DOHH2 (cell line): ENCODE measurements at regions not wholly inside any gene's neighbourhood (a gene's known extent, or its start where the extent isn't known, plus 50 kb on each side); places are given as distances from the start of the nearest gene placed in this dataset.

ENCODE experiments used
- H3F3A ChIP-seq: fragments of 200-600 bp; sonication (generic), shearing (Covaris generic); 2 replicates; pipeline ENCODE4 v1.6.0; 2016; ENCODE audit warnings: antibody characterized with exemption, mild to moderate bottlenecking; ENCODE audit not compliant: control insufficient read depth, insufficient read depth
- H3K27ac ChIP-seq: fragments of 200-600 bp; sonication (generic); 2 replicates; pipeline ENCODE4 v1.5.1; 2014; ENCODE audit warnings: low read depth, mild to moderate bottlenecking, low read length, moderate library complexity
- H3K27me3 ChIP-seq: fragments of 200-600 bp; sonication (generic); 2 replicates; pipeline ENCODE4 v1.6.1; 2014; ENCODE audit warnings: mild to moderate bottlenecking, low read length, mixed read lengths; ENCODE audit not compliant: control insufficient read depth
- H3K36me3 ChIP-seq: fragments of 200-600 bp; sonication (generic); 2 replicates; pipeline ENCODE4 v1.6.1; 2014; ENCODE audit warnings: mild to moderate bottlenecking, low read length, moderate library complexity, mixed read lengths; ENCODE audit not compliant: control insufficient read depth
- H3K4me1 ChIP-seq: fragments of 200-600 bp; sonication (generic); 2 replicates; pipeline ENCODE4 v1.6.1; 2014; ENCODE audit warnings: mild to moderate bottlenecking, low read length, mixed read lengths; ENCODE audit not compliant: control insufficient read depth
- H3K4me2 ChIP-seq: fragments of 200-600 bp; sonication (generic); 2 replicates; pipeline ENCODE4 v1.6.0; 2014; ENCODE audit warnings: mild to moderate bottlenecking, low read length, moderate library complexity
- H3K4me3 ChIP-seq: fragments of 200-600 bp; sonication (generic); 2 replicates; pipeline ENCODE4 v1.5.1; 2014; ENCODE audit warnings: mild to moderate bottlenecking, low read length, mixed read lengths
- H3K79me2 ChIP-seq: fragments of 200-600 bp; sonication (generic); 2 replicates; pipeline ENCODE4 v1.6.1; 2014; ENCODE audit warnings: mild to moderate bottlenecking, low read length, mixed read lengths; ENCODE audit not compliant: control insufficient read depth
- H3K9me2 ChIP-seq: fragments of 200-600 bp; sonication (generic); replicated peaks from 2 replicates; pipeline ENCODE4 v1.6.1; 2014; ENCODE audit warnings: mild to moderate bottlenecking, low read length, mixed read lengths; ENCODE audit not compliant: control insufficient read depth
- H3K9me3 ChIP-seq: fragments of 200-600 bp; sonication (generic); 2 replicates; pipeline ENCODE4 v1.6.1; 2014; ENCODE audit warnings: antibody characterized with exemption, low read length, mixed read lengths; ENCODE audit not compliant: control insufficient read depth, insufficient read depth
- H4K20me1 ChIP-seq: fragments of 200-600 bp; sonication (generic); 2 replicates; pipeline ENCODE4 v1.6.0; 2014; ENCODE audit warnings: low read depth, mild to moderate bottlenecking, antibody characterized with exemption, low read length, moderate library complexity; ENCODE audit not compliant: control insufficient read depth, insufficient read depth
- EZH2phosphoT487 ChIP-seq: fragments of 200-600 bp; sonication (generic); IDR thresholded peaks from 2 replicates; pipeline ENCODE4 v1.6.1; 2017; ENCODE audit warnings: borderline replicate concordance, mild to moderate bottlenecking, antibody characterized with exemption, low read length, moderate library complexity, mixed read lengths
- TF ChIP-seq, protein P1 (sequence below): fragments of 200-600 bp; sonication (generic); IDR thresholded peaks from one replicate; pipeline ENCODE4 v1.5.1; 2014; ENCODE audit warnings: antibody characterized with exemption, mild to moderate bottlenecking, low read depth, low read length; ENCODE audit not compliant: poor library complexity, severe bottlenecking

GRCh38 chr6:102309700-102310099, 916.2 kb downstream of the GRIK2 start:
- H4K20me1 ChIP-seq: no peaks in the 10 kb centered on the region
- H3K79me2 ChIP-seq: no peaks in the 10 kb centered on the region
- no peaks in the 10 kb centered on the region for H3K4me1 ChIP-seq
- no peak for TF ChIP-seq EZH2phosphoT487
- TF ChIP-seq, protein P1, sequence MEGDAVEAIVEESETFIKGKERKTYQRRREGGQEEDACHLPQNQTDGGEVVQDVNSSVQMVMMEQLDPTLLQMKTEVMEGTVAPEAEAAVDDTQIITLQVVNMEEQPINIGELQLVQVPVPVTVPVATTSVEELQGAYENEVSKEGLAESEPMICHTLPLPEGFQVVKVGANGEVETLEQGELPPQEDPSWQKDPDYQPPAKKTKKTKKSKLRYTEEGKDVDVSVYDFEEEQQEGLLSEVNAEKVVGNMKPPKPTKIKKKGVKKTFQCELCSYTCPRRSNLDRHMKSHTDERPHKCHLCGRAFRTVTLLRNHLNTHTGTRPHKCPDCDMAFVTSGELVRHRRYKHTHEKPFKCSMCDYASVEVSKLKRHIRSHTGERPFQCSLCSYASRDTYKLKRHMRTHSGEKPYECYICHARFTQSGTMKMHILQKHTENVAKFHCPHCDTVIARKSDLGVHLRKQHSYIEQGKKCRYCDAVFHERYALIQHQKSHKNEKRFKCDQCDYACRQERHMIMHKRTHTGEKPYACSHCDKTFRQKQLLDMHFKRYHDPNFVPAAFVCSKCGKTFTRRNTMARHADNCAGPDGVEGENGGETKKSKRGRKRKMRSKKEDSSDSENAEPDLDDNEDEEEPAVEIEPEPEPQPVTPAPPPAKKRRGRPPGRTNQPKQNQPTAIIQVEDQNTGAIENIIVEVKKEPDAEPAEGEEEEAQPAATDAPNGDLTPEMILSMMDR: no peak
- no peak overlapping the region for H3K4me2 ChIP-seq
- H3K27me3 ChIP-seq: no peaks in the 10 kb centered on the region
- no peaks in the 10 kb centered on the region for H3F3A ChIP-seq
- H3K36me3 ChIP-seq: no peaks in the 10 kb centered on the region
- no peak overlapping the region for H3K27ac ChIP-seq
- no peak overlapping the region for H3K4me3 ChIP-seq
- H3K9me3 ChIP-seq: no peaks in the 10 kb centered on the region
- no peaks in the 10 kb centered on the region for H3K9me2 ChIP-seq

GRCh38 chr6:102300350-102300749, 906.8 kb downstream of the GRIK2 start:
- TF ChIP-seq, protein P1: no peak
- no peak for TF ChIP-seq EZH2phosphoT487
- H3K4me2 ChIP-seq: no peak overlapping the region
- H3K4me3 ChIP-seq: no peak overlapping the region
- no peaks in the 10 kb centered on the region for H3K79me2 ChIP-seq
- H3K36me3 ChIP-seq: no peaks in the 10 kb centered on the region
- H3K27ac ChIP-seq: no peak overlapping the region
- H4K20me1 ChIP-seq: no peaks in the 10 kb centered on the region
- H3K9me2 ChIP-seq: no peaks in the 10 kb centered on the region
- no peaks in the 10 kb centered on the region for H3K27me3 ChIP-seq
- no peaks in the 10 kb centered on the region for H3K9me3 ChIP-seq
- no peaks in the 10 kb centered on the region for H3K4me1 ChIP-seq
- no peaks in the 10 kb centered on the region for H3F3A ChIP-seq

GRCh38 chr6:102298051-102298450, 904.5 kb downstream of the GRIK2 start:
- no peak for TF ChIP-seq EZH2phosphoT487
- TF ChIP-seq, protein P1: no peak
- H3K4me2 ChIP-seq: no peak overlapping the region
- H3K36me3 ChIP-seq: no peaks in the 10 kb centered on the region
- H3K9me2 ChIP-seq: no peaks in the 10 kb centered on the region
- no peaks in the 10 kb centered on the region for H4K20me1 ChIP-seq
- H3K27ac ChIP-seq: no peak overlapping the region
- H3K4me1 ChIP-seq: no peaks in the 10 kb centered on the region
- H3F3A ChIP-seq: no peaks in the 10 kb centered on the region
- H3K79me2 ChIP-seq: no peaks in the 10 kb centered on the region
- no peaks in the 10 kb centered on the region for H3K27me3 ChIP-seq
- H3K4me3 ChIP-seq: no peak overlapping the region
- H3K9me3 ChIP-seq: no peaks in the 10 kb centered on the region
